Neural cell (in vitro differentiated cells): ENCODE measurements at regions not wholly inside any gene's neighbourhood (a gene's known extent, or its start where the extent isn't known, plus 50 kb on each side); places are given as distances from the start of the nearest gene placed in this dataset.

ENCODE experiments used
- H2AFZ ChIP-seq: fragments of 200-600, 300-800 bp; sonication (generic), shearing (Covaris generic); 2 replicates; pipeline ENCODE4 v1.6.0; 2014; ENCODE audit warnings: low read depth, mild to moderate bottlenecking, antibody characterized with exemption, low read length, moderate library complexity
- H3F3A ChIP-seq: fragments of 200-600 bp; shearing (Covaris generic); 2 replicates; pipeline ENCODE4 v1.6.1; 2016; ENCODE audit warnings: mild to moderate bottlenecking, moderate library complexity, mixed read lengths, antibody characterized with exemption, low read length; ENCODE audit not compliant: insufficient read depth, poor library complexity, severe bottlenecking
- H3K27ac ChIP-seq: fragments of 200-600, 300-800 bp; sonication (generic), shearing (Covaris generic); 2 replicates; pipeline ENCODE4 v1.5.1; 2014; ENCODE audit warnings: mild to moderate bottlenecking, low read length, moderate library complexity
- H3K27me3 ChIP-seq: fragments of 300-800, 200-600 bp; sonication (generic), shearing (Covaris generic); 2 replicates; pipeline ENCODE4 v1.6.0; 2014; ENCODE audit warnings: mild to moderate bottlenecking, low read depth, low read length, moderate library complexity; ENCODE audit not compliant: insufficient read depth
- H3K36me3 ChIP-seq: fragments of 300-800, 200-600 bp; sonication (generic), shearing (Covaris generic); 2 replicates; pipeline ENCODE4 v1.5.1; 2014; ENCODE audit warnings: mild to moderate bottlenecking, antibody characterized with exemption, low read length, moderate library complexity; ENCODE audit not compliant: insufficient read depth
- H3K4me2 ChIP-seq: fragments of 300-800, 200-600 bp; sonication (generic), shearing (Covaris generic); 2 replicates; pipeline ENCODE4 v1.6.0; 2014; ENCODE audit warnings: mild to moderate bottlenecking, low read length
- H3K4me3 ChIP-seq: fragments of 300-800, 200-600 bp; sonication (generic), shearing (Covaris generic); 2 replicates; pipeline ENCODE4 v1.5.1; 2014; ENCODE audit warnings: mild to moderate bottlenecking, low read length, moderate library complexity
- H3K79me2 ChIP-seq: fragments of 200-600 bp; shearing (Covaris generic); replicated peaks from 2 replicates; pipeline ENCODE4 v1.6.0; 2014; ENCODE audit warnings: mild to moderate bottlenecking, low read length, moderate library complexity; ENCODE audit not compliant: insufficient read depth
- H3K9ac ChIP-seq: fragments of 300-800, 200-600 bp; sonication (generic), shearing (Covaris generic); 2 replicates; pipeline ENCODE4 v1.6.1; 2016; ENCODE audit warnings: mild to moderate bottlenecking, low read length, mixed read lengths
- H3K9me2 ChIP-seq: fragments of 200-600 bp; shearing (Covaris generic); 2 replicates; pipeline ENCODE4 v1.6.1; 2016; ENCODE audit warnings: mild to moderate bottlenecking, low read length, mixed read lengths; ENCODE audit not compliant: insufficient read depth
- H3K9me3 ChIP-seq: fragments of 200-600, 300-800 bp; sonication (generic), shearing (Covaris generic); 2 replicates; pipeline ENCODE4 v1.6.1; 2016; ENCODE audit warnings: mild to moderate bottlenecking, mixed run types, low read length, moderate library complexity, mixed read lengths
- H4K20me1 ChIP-seq: fragments of 200-600 bp; shearing (Covaris generic); 2 replicates; pipeline ENCODE4 v1.6.1; 2016; ENCODE audit warnings: mild to moderate bottlenecking, mixed run types; ENCODE audit not compliant: insufficient read depth
- EP300 ChIP-seq: fragments of 450-650 bp; conservative IDR thresholded peaks from 2 replicates; pipeline ENCODE4 v1.6.1; 2014; ENCODE audit warnings: antibody characterized with exemption, mild to moderate bottlenecking, moderate library complexity; ENCODE audit not compliant: poor library complexity, severe bottlenecking
- EZH2 ChIP-seq: fragments of 200-600, 300-800 bp; shearing (Covaris generic), sonication (generic); IDR thresholded peaks from 2 replicates; pipeline ENCODE4 v1.6.1; 2014; ENCODE audit warnings: antibody characterized with exemption, low read length, borderline replicate concordance, mild to moderate bottlenecking; ENCODE audit not compliant: insufficient read depth, poor library complexity, severe bottlenecking
- MXI1 ChIP-seq: fragments of 450-650 bp; conservative IDR thresholded peaks from 2 replicates; pipeline ENCODE4 v1.6.1; 2014; ENCODE audit warnings: antibody characterized with exemption, mild to moderate bottlenecking; ENCODE audit not compliant: poor library complexity, severe bottlenecking
- POLR2AphosphoS5 ChIP-seq: IDR thresholded peaks from 2 replicates; pipeline ENCODE4 v1.6.1; 2012
- RAD21 ChIP-seq: fragments of 450-650 bp; conservative IDR thresholded peaks from 2 replicates; pipeline ENCODE4 v1.6.1; 2014; ENCODE audit warnings: antibody characterized with exemption, mild to moderate bottlenecking, moderate library complexity
- SMC3 ChIP-seq: fragments of 450-650 bp; conservative IDR thresholded peaks from 2 replicates; pipeline ENCODE4 v1.6.1; 2014; ENCODE audit warnings: antibody characterized with exemption, mild to moderate bottlenecking, moderate library complexity; ENCODE audit not compliant: poor library complexity
- TAF1 ChIP-seq: IDR thresholded peaks from 2 replicates; pipeline ENCODE4 v1.6.1; 2012; ENCODE audit warnings: low read depth
- TF ChIP-seq, protein P1 (sequence below): IDR thresholded peaks from 2 replicates; pipeline ENCODE4 v1.6.1; 2012; ENCODE audit warnings: borderline replicate concordance
- TF ChIP-seq, protein P2 (sequence below): fragments of 450-650 bp; IDR thresholded peaks from 2 replicates; pipeline ENCODE4 v1.5.1; 2014; ENCODE audit warnings: antibody characterized with exemption, mild to moderate bottlenecking, moderate library complexity; ENCODE audit not compliant: poor library complexity, severe bottlenecking

DNA sequence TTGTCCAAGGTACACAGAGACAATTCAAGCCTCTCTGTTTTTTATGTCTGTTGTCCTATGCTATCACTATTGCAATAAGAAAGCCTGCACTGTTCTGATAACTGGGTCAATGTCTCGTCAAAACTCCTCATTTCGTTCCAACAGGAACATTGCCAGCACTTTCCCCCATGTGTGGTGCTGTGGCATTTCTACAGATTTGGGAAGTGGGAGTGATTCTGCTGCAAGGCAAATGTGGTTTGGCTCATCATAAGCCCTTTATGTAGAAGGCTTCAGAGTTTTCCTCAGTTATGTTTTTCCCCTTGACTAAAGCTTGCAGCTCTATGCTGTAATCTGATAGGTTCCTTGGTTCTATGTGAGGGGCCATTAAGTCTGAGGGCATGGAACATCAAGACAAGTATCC, 324.1 kb upstream of the TCF4 start:
- H3K36me3 ChIP-seq, result no peaks in the 10 kb centered on the region
- no peaks in the 10 kb centered on the region for H3F3A ChIP-seq
- no peaks in the 10 kb centered on the region for H3K27me3 ChIP-seq
- H3K9me3 ChIP-seq, result no peaks in the 10 kb centered on the region
- no peak overlapping the region for H2AFZ ChIP-seq
- H3K79me2 ChIP-seq, result no peaks in the 10 kb centered on the region
- H3K4me2 ChIP-seq, result no peak overlapping the region
- H3K4me3 ChIP-seq, result no peak overlapping the region
- TF ChIP-seq, protein P1, sequence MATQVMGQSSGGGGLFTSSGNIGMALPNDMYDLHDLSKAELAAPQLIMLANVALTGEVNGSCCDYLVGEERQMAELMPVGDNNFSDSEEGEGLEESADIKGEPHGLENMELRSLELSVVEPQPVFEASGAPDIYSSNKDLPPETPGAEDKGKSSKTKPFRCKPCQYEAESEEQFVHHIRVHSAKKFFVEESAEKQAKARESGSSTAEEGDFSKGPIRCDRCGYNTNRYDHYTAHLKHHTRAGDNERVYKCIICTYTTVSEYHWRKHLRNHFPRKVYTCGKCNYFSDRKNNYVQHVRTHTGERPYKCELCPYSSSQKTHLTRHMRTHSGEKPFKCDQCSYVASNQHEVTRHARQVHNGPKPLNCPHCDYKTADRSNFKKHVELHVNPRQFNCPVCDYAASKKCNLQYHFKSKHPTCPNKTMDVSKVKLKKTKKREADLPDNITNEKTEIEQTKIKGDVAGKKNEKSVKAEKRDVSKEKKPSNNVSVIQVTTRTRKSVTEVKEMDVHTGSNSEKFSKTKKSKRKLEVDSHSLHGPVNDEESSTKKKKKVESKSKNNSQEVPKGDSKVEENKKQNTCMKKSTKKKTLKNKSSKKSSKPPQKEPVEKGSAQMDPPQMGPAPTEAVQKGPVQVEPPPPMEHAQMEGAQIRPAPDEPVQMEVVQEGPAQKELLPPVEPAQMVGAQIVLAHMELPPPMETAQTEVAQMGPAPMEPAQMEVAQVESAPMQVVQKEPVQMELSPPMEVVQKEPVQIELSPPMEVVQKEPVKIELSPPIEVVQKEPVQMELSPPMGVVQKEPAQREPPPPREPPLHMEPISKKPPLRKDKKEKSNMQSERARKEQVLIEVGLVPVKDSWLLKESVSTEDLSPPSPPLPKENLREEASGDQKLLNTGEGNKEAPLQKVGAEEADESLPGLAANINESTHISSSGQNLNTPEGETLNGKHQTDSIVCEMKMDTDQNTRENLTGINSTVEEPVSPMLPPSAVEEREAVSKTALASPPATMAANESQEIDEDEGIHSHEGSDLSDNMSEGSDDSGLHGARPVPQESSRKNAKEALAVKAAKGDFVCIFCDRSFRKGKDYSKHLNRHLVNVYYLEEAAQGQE, result no peak
- TF ChIP-seq TAF1 (no peak), EZH2 (no peak), EP300 (no peak), POLR2AphosphoS5 (no peak), RAD21 (no peak), MXI1 (no peak), SMC3 (no peak)
- TF ChIP-seq, protein P2, sequence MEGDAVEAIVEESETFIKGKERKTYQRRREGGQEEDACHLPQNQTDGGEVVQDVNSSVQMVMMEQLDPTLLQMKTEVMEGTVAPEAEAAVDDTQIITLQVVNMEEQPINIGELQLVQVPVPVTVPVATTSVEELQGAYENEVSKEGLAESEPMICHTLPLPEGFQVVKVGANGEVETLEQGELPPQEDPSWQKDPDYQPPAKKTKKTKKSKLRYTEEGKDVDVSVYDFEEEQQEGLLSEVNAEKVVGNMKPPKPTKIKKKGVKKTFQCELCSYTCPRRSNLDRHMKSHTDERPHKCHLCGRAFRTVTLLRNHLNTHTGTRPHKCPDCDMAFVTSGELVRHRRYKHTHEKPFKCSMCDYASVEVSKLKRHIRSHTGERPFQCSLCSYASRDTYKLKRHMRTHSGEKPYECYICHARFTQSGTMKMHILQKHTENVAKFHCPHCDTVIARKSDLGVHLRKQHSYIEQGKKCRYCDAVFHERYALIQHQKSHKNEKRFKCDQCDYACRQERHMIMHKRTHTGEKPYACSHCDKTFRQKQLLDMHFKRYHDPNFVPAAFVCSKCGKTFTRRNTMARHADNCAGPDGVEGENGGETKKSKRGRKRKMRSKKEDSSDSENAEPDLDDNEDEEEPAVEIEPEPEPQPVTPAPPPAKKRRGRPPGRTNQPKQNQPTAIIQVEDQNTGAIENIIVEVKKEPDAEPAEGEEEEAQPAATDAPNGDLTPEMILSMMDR, result no peak
- no peaks in the 10 kb centered on the region for H4K20me1 ChIP-seq
- H3K9me2 ChIP-seq, result no peaks in the 10 kb centered on the region
- H3K9ac ChIP-seq, result no peak overlapping the region
- H3K27ac ChIP-seq, result no peak overlapping the region

DNA sequence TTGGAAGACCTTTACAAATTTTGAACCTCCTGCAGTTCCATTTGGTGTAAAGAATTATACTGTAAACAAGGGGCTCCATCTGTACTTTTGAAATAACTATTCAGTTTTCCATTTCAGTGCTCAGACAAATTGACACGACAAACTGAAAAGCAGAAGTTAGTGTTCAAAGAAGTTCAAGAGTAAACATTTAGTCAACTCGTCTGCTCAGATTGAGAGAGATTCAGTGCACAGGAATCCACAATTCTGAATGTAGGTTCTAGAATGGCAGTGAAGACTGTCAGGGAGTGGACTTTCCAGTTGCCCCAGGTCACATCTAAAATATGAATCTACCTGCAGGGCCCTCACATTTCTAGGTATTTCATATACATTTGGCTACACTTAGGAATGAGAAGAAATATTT, 322.3 kb upstream of the TCF4 start:
- H4K20me1 ChIP-seq, result no peaks in the 10 kb centered on the region
- H3K36me3 ChIP-seq, result no peaks in the 10 kb centered on the region
- H3K79me2 ChIP-seq, result no peaks in the 10 kb centered on the region
- no peak overlapping the region for H3K4me2 ChIP-seq
- H2AFZ ChIP-seq, result no peak overlapping the region
- H3F3A ChIP-seq, result no peaks in the 10 kb centered on the region
- no peak for TF ChIP-seq EP300
- no peak for TF ChIP-seq RAD21
- no peak for TF ChIP-seq SMC3
- no peak for TF ChIP-seq TAF1
- no peak for TF ChIP-seq EZH2
- TF ChIP-seq, protein P2, result no peak
- TF ChIP-seq, protein P1, result no peak
- no peak for TF ChIP-seq MXI1
- no peak for TF ChIP-seq POLR2AphosphoS5
- no peaks in the 10 kb centered on the region for H3K9me2 ChIP-seq
- H3K27ac ChIP-seq, result no peak overlapping the region
- no peaks in the 10 kb centered on the region for H3K27me3 ChIP-seq
- H3K4me3 ChIP-seq, result no peak overlapping the region
- no peak overlapping the region for H3K9ac ChIP-seq
- no peaks in the 10 kb centered on the region for H3K9me3 ChIP-seq
